ENCODE measurements at regions not wholly inside any gene's neighbourhood (a gene's known extent, or its start where the extent isn't known, plus 50 kb on each side); places are given as distances from the start of the nearest gene placed in this dataset.

DNA sequence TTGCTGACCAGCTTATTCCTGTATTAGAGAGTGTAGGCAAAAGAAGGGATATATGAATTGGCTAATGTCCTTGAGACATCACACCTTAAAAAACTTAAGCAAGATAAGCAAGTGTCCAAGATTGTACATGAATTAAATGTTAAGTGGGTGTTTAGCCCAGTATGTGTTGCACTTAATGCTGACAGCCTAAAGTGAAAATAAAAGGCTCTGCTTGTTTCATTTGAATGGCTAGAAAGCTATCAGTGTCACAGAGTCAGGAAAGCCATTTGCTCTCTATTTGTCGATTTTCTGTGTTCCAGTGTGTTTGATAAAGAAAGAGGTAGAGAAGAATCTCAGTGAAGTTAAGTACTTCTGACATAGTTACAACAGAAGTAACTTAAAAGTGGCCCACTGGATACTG is 744.9 kb downstream of the ANKRD7 start:
- peaks cover 2% of the 10 kb centered on the region for H3K27me3 Mint-ChIP-seq (ENCODE audit: unreplicated experiment)
- no peak overlapping the region for H3K4me3 Mint-ChIP-seq (ENCODE audit: unreplicated experiment)
- TF ChIP-seq, protein P1, sequence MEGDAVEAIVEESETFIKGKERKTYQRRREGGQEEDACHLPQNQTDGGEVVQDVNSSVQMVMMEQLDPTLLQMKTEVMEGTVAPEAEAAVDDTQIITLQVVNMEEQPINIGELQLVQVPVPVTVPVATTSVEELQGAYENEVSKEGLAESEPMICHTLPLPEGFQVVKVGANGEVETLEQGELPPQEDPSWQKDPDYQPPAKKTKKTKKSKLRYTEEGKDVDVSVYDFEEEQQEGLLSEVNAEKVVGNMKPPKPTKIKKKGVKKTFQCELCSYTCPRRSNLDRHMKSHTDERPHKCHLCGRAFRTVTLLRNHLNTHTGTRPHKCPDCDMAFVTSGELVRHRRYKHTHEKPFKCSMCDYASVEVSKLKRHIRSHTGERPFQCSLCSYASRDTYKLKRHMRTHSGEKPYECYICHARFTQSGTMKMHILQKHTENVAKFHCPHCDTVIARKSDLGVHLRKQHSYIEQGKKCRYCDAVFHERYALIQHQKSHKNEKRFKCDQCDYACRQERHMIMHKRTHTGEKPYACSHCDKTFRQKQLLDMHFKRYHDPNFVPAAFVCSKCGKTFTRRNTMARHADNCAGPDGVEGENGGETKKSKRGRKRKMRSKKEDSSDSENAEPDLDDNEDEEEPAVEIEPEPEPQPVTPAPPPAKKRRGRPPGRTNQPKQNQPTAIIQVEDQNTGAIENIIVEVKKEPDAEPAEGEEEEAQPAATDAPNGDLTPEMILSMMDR (IDR thresholded peaks at IDR 0.05; ENCODE audit: unreplicated experiment) = no peak
- H3K36me3 Mint-ChIP-seq (ENCODE audit: low read depth, unreplicated experiment) = no peaks in the 10 kb centered on the region
- no peak overlapping the region for H3K27ac Mint-ChIP-seq (ENCODE audit: unreplicated experiment)
- H3K9me3 Mint-ChIP-seq (ENCODE audit: unreplicated experiment) = no peaks in the 10 kb centered on the region
- DNase-seq (ENCODE audit: low spot score) = no peak
- no peaks in the 10 kb centered on the region for H3K4me1 Mint-ChIP-seq (ENCODE audit: unreplicated experiment)

DNA sequence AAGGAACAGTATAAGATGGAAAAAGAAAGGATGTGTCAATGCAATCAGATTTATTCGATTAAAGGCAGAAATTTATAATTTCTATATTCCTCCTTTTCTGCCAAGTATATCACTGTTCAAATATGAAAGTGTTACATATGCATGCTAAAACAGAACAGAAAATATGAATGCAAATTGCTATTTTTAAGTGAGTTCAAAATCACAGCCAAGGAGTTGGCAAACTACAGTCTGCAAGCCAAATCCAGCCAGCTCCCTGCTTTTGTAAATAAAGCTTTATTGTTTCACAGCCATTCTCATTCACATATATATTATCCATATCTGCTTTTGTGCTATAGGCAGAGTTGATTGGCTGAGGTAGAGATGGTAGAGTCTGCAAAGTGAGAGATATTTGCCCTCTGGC is 747.2 kb downstream of the ANKRD7 start:
- no peak overlapping the region for H3K27ac Mint-ChIP-seq (ENCODE audit: unreplicated experiment)
- no peak for DNase-seq (ENCODE audit: low spot score)
- TF ChIP-seq, protein P1 (IDR thresholded peaks at IDR 0.05; ENCODE audit: unreplicated experiment) = no peak
- no peak overlapping the region for H3K4me3 Mint-ChIP-seq (ENCODE audit: unreplicated experiment)
- no peaks in the 10 kb centered on the region for H3K9me3 Mint-ChIP-seq (ENCODE audit: unreplicated experiment)
- no peaks in the 10 kb centered on the region for H3K4me1 Mint-ChIP-seq (ENCODE audit: unreplicated experiment)
- H3K27me3 Mint-ChIP-seq (ENCODE audit: unreplicated experiment) = peaks cover 2% of the 10 kb centered on the region
- H3K36me3 Mint-ChIP-seq (ENCODE audit: low read depth, unreplicated experiment) = no peaks in the 10 kb centered on the region

DNA sequence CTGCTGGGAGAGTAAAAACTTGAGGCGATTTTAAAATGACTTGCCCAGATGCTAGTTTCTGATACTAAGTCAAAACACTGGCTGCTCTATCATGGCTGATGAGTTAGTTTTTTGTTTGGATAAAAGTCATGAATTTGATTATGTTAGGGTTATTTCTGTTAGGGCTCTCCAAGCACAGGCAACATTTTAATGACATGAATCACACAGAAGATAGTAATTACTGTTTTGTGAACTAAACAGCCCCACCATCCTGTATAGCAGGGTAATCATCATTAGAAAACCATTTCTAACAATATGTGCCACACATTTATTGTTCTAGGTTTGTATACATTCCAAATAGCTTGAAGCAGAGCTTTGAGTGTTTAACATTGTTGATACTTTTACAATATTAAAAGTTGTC is 750.3 kb downstream of the ANKRD7 start:
- Mint-ChIP-seq H3K4me1 (ENCODE audit: unreplicated experiment) (no peaks in the 10 kb centered on the region), H3K36me3 (ENCODE audit: low read depth, unreplicated experiment) (no peaks in the 10 kb centered on the region), H3K9me3 (ENCODE audit: unreplicated experiment) (no peaks in the 10 kb centered on the region), H3K4me3 (ENCODE audit: unreplicated experiment) (no peak overlapping the region), H3K27me3 (ENCODE audit: unreplicated experiment) (no peaks in the 10 kb centered on the region), H3K27ac (ENCODE audit: unreplicated experiment) (no peak overlapping the region)
- TF ChIP-seq, protein P1 (IDR thresholded peaks at IDR 0.05; ENCODE audit: unreplicated experiment) = no peak
- no peak for DNase-seq (ENCODE audit: low spot score)

DNA sequence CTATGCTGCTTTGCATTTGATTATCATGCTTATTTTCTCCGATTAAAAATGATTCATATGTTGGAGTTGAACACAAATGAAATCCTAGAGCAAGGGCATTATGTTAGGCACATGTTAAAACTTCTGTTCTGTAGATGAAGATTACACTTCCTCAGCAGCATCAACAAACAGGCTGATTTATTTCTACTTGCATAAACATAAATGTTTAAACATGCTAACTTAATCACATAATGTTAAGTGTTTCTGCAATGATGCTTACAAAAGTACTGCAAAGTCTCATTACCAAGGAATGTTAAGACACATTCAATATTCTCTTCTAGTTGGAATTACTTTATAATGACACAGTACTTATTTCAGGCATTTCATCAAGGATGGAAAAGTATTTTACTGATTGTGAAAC is 770.8 kb downstream of the ANKRD7 start:
- Mint-ChIP-seq H3K4me3 (ENCODE audit: unreplicated experiment) (no peak overlapping the region), H3K36me3 (ENCODE audit: low read depth, unreplicated experiment) (no peaks in the 10 kb centered on the region), H3K27ac (ENCODE audit: unreplicated experiment) (no peak overlapping the region), H3K9me3 (ENCODE audit: unreplicated experiment) (no peaks in the 10 kb centered on the region), H3K4me1 (ENCODE audit: unreplicated experiment) (no peaks in the 10 kb centered on the region), H3K27me3 (ENCODE audit: unreplicated experiment) (no peaks in the 10 kb centered on the region)
- DNase-seq (ENCODE audit: low spot score) = no peak
- TF ChIP-seq, protein P1 (IDR thresholded peaks at IDR 0.05; ENCODE audit: unreplicated experiment) = no peak

DNA sequence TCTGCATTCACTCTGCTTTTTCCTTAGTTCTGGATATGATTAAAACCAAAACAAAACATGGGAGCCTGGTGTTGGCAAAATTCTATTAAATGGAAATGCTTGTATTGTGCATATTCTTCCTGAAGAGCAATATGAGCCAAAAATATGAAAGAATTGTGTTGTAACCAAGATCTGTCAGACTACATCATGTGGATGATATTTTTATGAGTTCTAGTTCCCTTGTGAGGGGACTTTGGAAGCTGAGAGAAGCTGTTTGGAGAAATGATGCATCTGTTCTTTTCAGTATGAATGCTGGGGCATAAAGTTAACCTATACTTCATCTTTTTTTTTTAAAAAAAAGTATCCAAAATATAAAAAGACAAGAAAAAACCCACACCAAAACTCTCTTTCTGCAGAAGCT is 782.7 kb downstream of the ANKRD7 start:
- Mint-ChIP-seq H3K36me3 (ENCODE audit: low read depth, unreplicated experiment) (no peaks in the 10 kb centered on the region), H3K4me1 (ENCODE audit: unreplicated experiment) (no peaks in the 10 kb centered on the region), H3K27ac (ENCODE audit: unreplicated experiment) (no peak overlapping the region), H3K9me3 (ENCODE audit: unreplicated experiment) (no peaks in the 10 kb centered on the region), H3K4me3 (ENCODE audit: unreplicated experiment) (no peak overlapping the region), H3K27me3 (ENCODE audit: unreplicated experiment) (no peaks in the 10 kb centered on the region)
- TF ChIP-seq, protein P1 (IDR thresholded peaks at IDR 0.05; ENCODE audit: unreplicated experiment) = no peak
- no peak for DNase-seq (ENCODE audit: low spot score)
